SU-DHL-6 (cell line): ENCODE measurements at regions not wholly inside any gene's neighbourhood (a gene's known extent, or its start where the extent isn't known, plus 50 kb on each side); places are given as distances from the start of the nearest gene placed in this dataset.

Experiments used
- H2AFZ ChIP-seq: fragments of 200-600 bp; sonication (generic); 2 replicates; pipeline ENCODE4 v1.6.1; 2014; ENCODE audit warnings: low read depth, mild to moderate bottlenecking, moderate library complexity, mixed read lengths, antibody characterized with exemption, low read length; ENCODE audit not compliant: severe bottlenecking
- H3F3A ChIP-seq: fragments of 200-600 bp; shearing (Covaris generic); 2 replicates; pipeline ENCODE4 v1.6.0; 2016; ENCODE audit warnings: antibody characterized with exemption, mild to moderate bottlenecking; ENCODE audit not compliant: insufficient read depth
- H3K27ac ChIP-seq: fragments of 200-600 bp; sonication (generic); 2 replicates; pipeline ENCODE4 v1.5.1; 2016; ENCODE audit warnings: low read depth, mild to moderate bottlenecking, low read length, moderate library complexity, mixed read lengths
- H3K27me3 ChIP-seq: fragments of 200-600 bp; sonication (generic), shearing (Covaris generic); 2 replicates; pipeline ENCODE4 v1.6.0; 2014; ENCODE audit warnings: mild to moderate bottlenecking, low read length
- H3K36me3 ChIP-seq: fragments of 200-600 bp; sonication (generic); 2 replicates; pipeline ENCODE4 v1.6.1; 2014; ENCODE audit warnings: mild to moderate bottlenecking, low read length, mixed read lengths
- H3K4me2 ChIP-seq: fragments of 300-600, 200-600 bp; shearing (Covaris generic), sonication (generic); 2 replicates; pipeline ENCODE4 v1.6.0; 2014; ENCODE audit warnings: low read length, low read depth, mild to moderate bottlenecking; ENCODE audit not compliant: poor library complexity, severe bottlenecking
- H3K4me3 ChIP-seq: fragments of 200-600 bp; sonication (generic); 2 replicates; pipeline ENCODE4 v1.5.1; 2014; ENCODE audit warnings: antibody characterized with exemption, low read length, mild to moderate bottlenecking, mixed read lengths; ENCODE audit not compliant: insufficient read depth, poor library complexity, severe bottlenecking
- H3K79me2 ChIP-seq: fragments of 200-600 bp; sonication (generic); 2 replicates; pipeline ENCODE4 v1.6.1; 2014; ENCODE audit warnings: mild to moderate bottlenecking, low read length, moderate library complexity; ENCODE audit not compliant: insufficient read depth
- H3K9ac ChIP-seq: fragments of 200-600 bp; sonication (generic); 2 replicates; pipeline ENCODE4 v1.7.0; 2014; ENCODE audit warnings: mild to moderate bottlenecking, low read length
- H3K9me2 ChIP-seq: fragments of 200-600 bp; sonication (generic); replicated peaks from 2 replicates; pipeline ENCODE4 v1.6.1; 2014; ENCODE audit warnings: low read length; ENCODE audit not compliant: insufficient read depth
- H3K9me3 ChIP-seq: fragments of 200-600 bp; sonication (generic); 2 replicates; pipeline ENCODE4 v1.6.1; 2014; ENCODE audit warnings: low read length, mixed read lengths; ENCODE audit not compliant: insufficient read depth
- H4K20me1 ChIP-seq: fragments of 200-600 bp; sonication (generic); 2 replicates; pipeline ENCODE4 v1.6.1; 2014; ENCODE audit warnings: low read depth, mild to moderate bottlenecking, antibody characterized with exemption, low read length, moderate library complexity, mixed read lengths
- CTCF ChIP-seq: fragments of 200-600 bp; sonication (generic); IDR thresholded peaks from one replicate; pipeline ENCODE4 v1.5.1; 2017; ENCODE audit warnings: antibody characterized with exemption, mild to moderate bottlenecking, low read length, moderate library complexity; ENCODE audit not compliant: insufficient read depth, poor library complexity, severe bottlenecking
- EZH2phosphoT487 ChIP-seq: fragments of 200-600 bp; sonication (generic), shearing (Covaris generic); conservative IDR thresholded peaks from 2 replicates; pipeline ENCODE4 v1.6.1; 2018; ENCODE audit warnings: mild to moderate bottlenecking, antibody characterized with exemption, low read length, moderate library complexity, mixed read lengths

GRCh38 chr2:126315828-126316227 is 340.1 kb upstream of the GYPC start:
- Histone ChIP-seq H3F3A (no peaks in the 10 kb centered on the region), H3K36me3 (no peaks in the 10 kb centered on the region), H3K9ac (no peak overlapping the region), H3K4me3 (no peak overlapping the region), H3K27me3 (no peaks in the 10 kb centered on the region), H2AFZ (no peak overlapping the region), H3K79me2 (no peaks in the 10 kb centered on the region), H3K9me3 (no peaks in the 10 kb centered on the region), H3K27ac (no peak overlapping the region), H3K9me2 (no peaks in the 10 kb centered on the region), H4K20me1 (no peaks in the 10 kb centered on the region), H3K4me2 (no peak overlapping the region)
- TF ChIP-seq EZH2phosphoT487 (no peak), CTCF (no peak)

GRCh38 chr2:126317790-126318431 is 338.0 kb upstream of the GYPC start:
- H3K4me2 ChIP-seq = no peak overlapping the region
- TF ChIP-seq EZH2phosphoT487 (no peak), CTCF (no peak)

GRCh38 chr2:126322342-126322741 is 333.6 kb upstream of the GYPC start:
- Histone ChIP-seq H3K27ac (no peak overlapping the region), H2AFZ (no peak overlapping the region), H3F3A (no peaks in the 10 kb centered on the region), H3K4me2 (no peak overlapping the region), H3K36me3 (no peaks in the 10 kb centered on the region), H3K27me3 (no peaks in the 10 kb centered on the region), H3K9me2 (no peaks in the 10 kb centered on the region), H3K9ac (no peak overlapping the region), H3K79me2 (no peaks in the 10 kb centered on the region), H3K9me3 (no peaks in the 10 kb centered on the region), H3K4me3 (no peak overlapping the region), H4K20me1 (no peaks in the 10 kb centered on the region)
- TF ChIP-seq EZH2phosphoT487 = no peak
- TF ChIP-seq CTCF = no peak

More at GRCh38 chr2:126317790-126318431, 338.0 kb upstream of the GYPC start:
- Histone ChIP-seq H3K79me2 (no peaks in the 10 kb centered on the region), H3K9me2 (no peaks in the 10 kb centered on the region), H3K9ac (no peak overlapping the region), H2AFZ (no peak overlapping the region), H3K9me3 (no peaks in the 10 kb centered on the region), H4K20me1 (no peaks in the 10 kb centered on the region), H3K27ac (no peak overlapping the region), H3K27me3 (no peaks in the 10 kb centered on the region), H3K4me3 (no peak overlapping the region), H3K36me3 (no peaks in the 10 kb centered on the region), H3F3A (no peaks in the 10 kb centered on the region)
